ENCODE measurements at regions not wholly inside any gene's neighbourhood (a gene's known extent, or its start where the extent isn't known, plus 50 kb on each side); places are given as distances from the start of the nearest gene placed in this dataset.

DNA sequence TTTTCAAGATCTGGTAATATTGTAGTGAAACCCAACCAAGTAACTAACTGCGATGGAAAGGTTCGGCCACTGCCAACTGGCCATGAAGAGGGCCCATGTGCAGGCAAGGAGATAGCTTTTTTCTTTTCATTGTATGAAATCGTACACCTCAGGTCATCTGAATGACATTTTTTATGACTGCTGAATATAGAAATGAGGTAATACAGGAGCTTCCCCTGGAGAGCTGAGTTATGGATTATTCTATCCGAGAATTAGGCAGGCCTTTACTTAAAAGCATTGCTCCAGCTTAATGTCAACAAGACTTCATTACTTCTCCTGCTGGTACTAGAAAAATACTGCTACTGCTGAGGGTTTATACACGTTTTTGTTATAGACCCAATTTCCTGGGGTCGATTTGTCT, 1215.6 kb downstream of the EFNB2 start:
- no peaks in the 10 kb centered on the region for H3K9me3 ChIP-seq
- ATAC-seq = no peak
- no peaks in the 10 kb centered on the region for H3K27me3 ChIP-seq

DNA sequence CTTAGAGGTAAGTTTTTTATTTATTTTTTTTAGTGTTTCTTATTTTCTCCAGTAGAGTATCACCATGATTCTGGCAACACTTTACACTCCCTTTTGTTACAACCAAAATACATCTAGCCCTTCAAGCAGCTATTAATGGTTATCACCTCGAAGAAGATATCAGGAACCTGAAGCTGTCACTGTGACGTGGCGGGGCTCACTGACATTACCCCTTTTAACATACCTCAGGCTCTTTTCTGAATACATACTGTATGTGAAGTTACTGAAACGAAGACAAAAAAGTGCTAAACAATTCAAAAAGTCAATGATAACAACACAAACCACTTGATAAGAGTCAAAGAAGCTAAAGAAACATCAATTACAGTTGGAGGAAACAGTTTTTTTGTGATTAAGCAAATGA, 1218.7 kb downstream of the EFNB2 start:
- H3K9me3 ChIP-seq = no peaks in the 10 kb centered on the region
- ATAC-seq (no peak), DNase-seq (no peak)
- no peak overlapping the region for H3K27ac ChIP-seq
- TF ChIP-seq POLR2A (IDR thresholded peaks at IDR 0.05) (no peak), CTCF (IDR thresholded peaks at IDR 0.05) (no peak)
- no peaks in the 10 kb centered on the region for H3K4me1 ChIP-seq
- 65 to 69% methylated on average over 4 of the region's 4 CpGs for WGBS, 2 donors
- H3K36me3 ChIP-seq (replicated peaks in 1 of 2; ENCODE audit: insufficient read depth in 1 of 2, low read depth in 2 of 2) = no peaks in the 10 kb centered on the region
- intact Hi-C loops (cut with DNase I) = no loop called here
- H3K27me3 ChIP-seq = no peaks in the 10 kb centered on the region
- no peak overlapping the region for H3K4me3 ChIP-seq

More for the DNA sequence above, 1215.6 kb downstream of the EFNB2 start:
- DNase-seq = no peak
- H3K27ac ChIP-seq = no peak overlapping the region
- WGBS, 2 donors = 48 to 52% methylated on average over 6 of the region's 6 CpGs
- intact Hi-C loops (cut with DNase I) = no loop called here
- TF ChIP-seq POLR2A (IDR thresholded peaks at IDR 0.05) (no peak), CTCF (IDR thresholded peaks at IDR 0.05) (no peak)
- H3K4me1 ChIP-seq = no peaks in the 10 kb centered on the region
- no peak overlapping the region for H3K4me3 ChIP-seq
- H3K36me3 ChIP-seq (replicated peaks in 1 of 2; ENCODE audit: insufficient read depth in 1 of 2, low read depth in 2 of 2) = no peaks in the 10 kb centered on the region

- no peak overlapping the region for H3K4me3 ChIP-seq
- no peaks in the 10 kb centered on the region for H3K27me3 ChIP-seq
- H3K9me3 ChIP-seq = no peaks in the 10 kb centered on the region
- no peaks in the 10 kb centered on the region for H3K36me3 ChIP-seq (replicated peaks in 1 of 2; ENCODE audit: insufficient read depth in 1 of 2, low read depth in 2 of 2)
- no peak overlapping the region for H3K27ac ChIP-seq
- no peak for TF ChIP-seq POLR2A (IDR thresholded peaks at IDR 0.05)
- no peak for TF ChIP-seq CTCF (IDR thresholded peaks at IDR 0.05)
- WGBS, 2 donors = 43 to 55% methylated on average over 2 of the region's 2 CpGs
- DNase-seq (no peak), ATAC-seq (no peak)
- intact Hi-C loops (cut with DNase I) = no loop called here
- no peaks in the 10 kb centered on the region for H3K4me1 ChIP-seq
Measured at GRCh38 chr13:105312906-105313305, 1222.6 kb downstream of the EFNB2 start.

DNA sequence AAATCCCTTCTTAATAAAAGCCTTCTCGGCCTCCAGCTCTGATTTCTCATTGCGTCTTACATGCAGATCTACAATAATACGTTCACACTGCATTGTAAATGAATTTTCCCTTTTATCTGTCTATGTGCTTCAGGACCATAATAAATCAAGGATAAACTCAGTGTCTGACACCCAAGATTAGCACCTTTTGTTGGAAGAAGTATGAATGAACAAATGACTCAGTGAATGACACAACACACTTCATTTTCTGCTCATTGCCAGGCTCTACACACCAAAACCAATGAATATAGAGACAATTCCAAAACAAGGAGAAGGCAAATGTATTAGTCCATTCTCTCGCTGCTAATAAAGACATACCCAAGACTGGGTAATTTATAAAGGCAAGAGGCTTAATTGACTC, 1224.4 kb downstream of the EFNB2 start:
- Histone ChIP-seq H3K9me3 (no peaks in the 10 kb centered on the region), H3K4me1 (no peaks in the 10 kb centered on the region), H3K27ac (no peak overlapping the region), H3K4me3 (no peak overlapping the region), H3K36me3 (replicated peaks in 1 of 2; ENCODE audit: insufficient read depth in 1 of 2, low read depth in 2 of 2) (no peaks in the 10 kb centered on the region), H3K27me3 (no peaks in the 10 kb centered on the region)
- TF ChIP-seq CTCF (IDR thresholded peaks at IDR 0.05) (no peak), POLR2A (IDR thresholded peaks at IDR 0.05) (no peak)
- no peak for DNase-seq
- intact Hi-C loops (cut with DNase I) = no loop called here
- no peak for ATAC-seq
- 82 to 83% methylated on average over 4 of the region's 4 CpGs for WGBS, 2 donors

DNA sequence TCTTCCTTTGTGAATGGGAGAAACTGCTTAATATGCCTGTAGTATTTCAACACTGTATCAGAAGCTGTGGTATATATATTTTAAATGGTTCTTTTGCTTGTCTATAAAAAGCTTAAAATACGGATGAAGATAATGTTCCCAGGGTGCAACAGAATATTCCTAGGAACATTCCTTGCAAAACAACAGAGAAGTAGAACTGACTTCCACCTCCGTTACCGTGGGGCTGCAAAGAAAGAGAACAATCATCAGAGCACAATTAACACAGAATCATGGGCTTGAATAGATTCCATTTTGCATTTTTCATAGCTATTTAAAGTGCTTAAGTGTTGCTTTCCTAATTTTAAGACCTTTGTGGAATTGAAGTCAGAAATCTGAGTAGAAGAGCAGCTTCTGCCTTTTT, 1227.7 kb downstream of the EFNB2 start:
- H3K4me1 ChIP-seq = no peaks in the 10 kb centered on the region
- DNase-seq (no peak), ATAC-seq (no peak)
- intact Hi-C loops (cut with DNase I) = no loop called here
- H3K4me3 ChIP-seq = no peak overlapping the region
- WGBS, 2 donors = 81 to 82% methylated on average over 3 of the region's 3 CpGs
- H3K9me3 ChIP-seq = no peaks in the 10 kb centered on the region
- no peak overlapping the region for H3K27ac ChIP-seq
- H3K27me3 ChIP-seq = no peaks in the 10 kb centered on the region
- no peak for TF ChIP-seq POLR2A (IDR thresholded peaks at IDR 0.05)
- TF ChIP-seq CTCF (IDR thresholded peaks at IDR 0.05) = no peak
- H3K36me3 ChIP-seq (replicated peaks in 1 of 2; ENCODE audit: insufficient read depth in 1 of 2, low read depth in 2 of 2) = no peaks in the 10 kb centered on the region
